ENCODE measurements at regions not wholly inside any gene's neighbourhood (a gene's known extent, or its start where the extent isn't known, plus 50 kb on each side); places are given as distances from the start of the nearest gene placed in this dataset.

DNA sequence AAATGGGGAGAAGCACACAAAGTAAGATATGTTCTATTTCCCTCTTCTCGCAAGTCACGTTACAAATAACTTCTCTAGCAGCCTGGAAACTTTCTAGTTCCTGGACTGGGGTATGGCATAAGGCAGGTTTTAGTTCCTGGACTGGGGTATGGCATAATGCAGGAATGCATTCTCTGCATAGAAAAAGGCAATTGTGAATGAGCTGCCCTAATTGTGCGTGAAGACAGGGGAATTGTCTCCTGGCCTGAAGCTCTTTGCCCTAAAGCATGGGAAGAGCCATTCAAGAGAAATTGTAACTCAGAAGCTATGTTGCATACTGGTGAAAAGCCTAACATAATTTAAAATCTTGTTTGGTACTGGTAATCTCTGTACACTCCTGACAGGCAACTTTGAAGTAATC is 54.3 kb upstream of the CBLB start:
- DNase-seq, result no peak

DNA sequence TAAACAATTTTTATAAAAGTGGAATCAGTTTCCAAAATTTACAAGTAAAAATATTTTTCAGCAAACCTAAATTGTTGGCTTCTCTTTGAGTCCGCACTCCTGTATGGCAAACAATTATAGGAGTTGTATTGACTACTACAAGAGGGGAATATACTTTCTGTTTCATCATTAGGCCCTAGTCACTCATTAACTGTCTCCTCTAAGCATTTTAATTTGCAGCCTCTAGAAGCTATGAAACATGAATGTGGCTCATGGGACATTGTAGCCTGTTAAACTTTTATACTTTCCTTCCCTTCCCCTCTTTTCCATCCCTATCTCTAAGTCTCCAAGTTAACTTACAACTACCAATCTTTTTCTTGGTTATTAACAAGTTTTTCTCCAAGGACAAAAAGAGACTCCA is 58.9 kb upstream of the CBLB start:
- DNase-seq, result no peak

DNA sequence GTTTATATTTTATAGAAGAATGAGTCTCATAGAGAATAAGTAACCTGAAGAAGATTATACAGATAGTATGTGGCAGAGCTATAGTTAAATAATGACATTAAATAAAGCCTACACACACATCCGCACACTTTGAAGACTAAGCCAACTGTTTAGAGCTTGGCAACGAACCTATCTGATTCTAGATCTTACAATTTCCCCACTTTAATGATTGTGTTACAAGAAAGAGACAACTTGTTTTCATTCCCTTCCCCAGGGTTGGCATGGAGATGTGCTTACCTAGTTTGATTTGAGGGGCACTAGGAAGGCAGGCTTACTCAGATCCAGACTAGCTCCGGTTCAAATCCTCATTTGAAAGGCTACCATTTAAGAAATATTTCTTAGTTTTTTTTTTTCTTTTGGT is 61.9 kb upstream of the CBLB start:
- no peak for DNase-seq

DNA sequence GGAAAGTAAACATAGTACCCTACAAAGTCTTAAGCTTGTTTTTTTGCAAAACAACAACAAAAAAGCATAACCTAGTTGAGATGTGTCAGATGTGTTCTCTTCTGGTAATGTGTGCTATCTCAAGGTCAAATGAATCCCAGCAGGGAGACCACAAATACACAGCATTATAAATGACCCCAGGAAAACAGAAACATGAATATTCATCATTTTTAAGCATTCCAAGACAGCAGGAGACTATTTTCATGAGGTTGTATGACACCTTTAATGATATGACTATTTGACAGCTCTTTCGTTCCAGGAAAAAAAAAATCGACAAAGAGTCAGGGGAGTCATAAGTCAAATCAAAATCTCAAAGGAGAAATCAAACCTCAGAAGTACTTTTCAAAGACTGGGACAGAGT is 62.7 kb upstream of the CBLB start:
- DNase-seq, result no peak

DNA sequence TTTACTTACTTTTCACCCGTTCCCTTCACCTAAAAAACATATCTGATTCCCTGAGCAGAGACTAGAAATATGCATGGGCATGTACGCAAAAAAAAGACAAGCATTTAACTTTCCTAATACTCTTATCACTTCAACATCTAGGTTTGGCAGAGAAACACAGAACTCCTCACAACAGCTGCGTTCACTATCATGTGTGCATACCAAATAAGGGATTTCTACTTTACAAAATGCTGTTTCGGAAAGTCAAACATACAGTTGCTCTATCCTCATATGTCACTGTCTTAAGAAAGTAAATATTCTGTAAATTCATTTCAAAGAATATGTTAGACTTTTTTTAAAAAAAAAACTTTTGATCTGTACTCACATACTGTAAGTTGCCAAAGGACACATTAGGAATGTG is 65.1 kb upstream of the CBLB start:
- DNase-seq, result no peak

DNA sequence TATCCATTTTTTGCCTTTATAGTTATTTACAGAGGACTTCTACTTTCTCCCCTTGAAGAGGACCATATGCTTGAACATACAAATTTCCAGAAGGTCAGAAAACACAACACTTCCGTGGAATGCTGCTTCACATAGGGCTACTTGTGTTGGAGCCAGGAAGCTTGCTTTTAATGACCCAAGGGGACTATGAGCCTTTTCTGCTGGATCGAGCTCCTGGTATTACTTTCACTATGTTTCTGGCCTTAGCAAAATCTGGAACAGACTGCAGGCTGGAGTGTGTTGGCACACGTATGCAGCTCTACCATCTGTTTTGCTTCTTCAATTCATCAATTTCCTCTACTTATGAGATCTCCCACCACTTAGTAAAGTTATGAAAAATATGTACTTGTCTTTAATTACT is 69.3 kb upstream of the CBLB start:
- no peak for DNase-seq

DNA sequence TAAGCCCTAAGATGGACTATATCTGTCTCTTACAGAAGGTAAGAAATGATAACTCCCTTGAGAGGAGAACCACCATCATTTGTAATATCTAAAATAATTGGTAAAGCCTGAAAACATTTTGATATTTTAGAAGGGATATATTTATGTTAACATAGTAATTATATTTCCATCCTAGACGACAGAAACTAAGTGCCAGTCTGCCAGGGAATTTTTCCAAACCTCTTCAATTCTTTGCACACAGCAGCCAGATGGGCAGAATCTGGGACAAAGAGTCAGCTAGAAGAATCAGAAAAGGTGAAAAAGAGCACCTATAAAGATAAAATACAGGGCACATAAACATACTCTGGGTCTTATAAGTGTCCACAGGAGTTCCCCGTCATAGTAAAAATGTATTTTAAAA is 70.0 kb upstream of the CBLB start:
- no peak for DNase-seq

DNA sequence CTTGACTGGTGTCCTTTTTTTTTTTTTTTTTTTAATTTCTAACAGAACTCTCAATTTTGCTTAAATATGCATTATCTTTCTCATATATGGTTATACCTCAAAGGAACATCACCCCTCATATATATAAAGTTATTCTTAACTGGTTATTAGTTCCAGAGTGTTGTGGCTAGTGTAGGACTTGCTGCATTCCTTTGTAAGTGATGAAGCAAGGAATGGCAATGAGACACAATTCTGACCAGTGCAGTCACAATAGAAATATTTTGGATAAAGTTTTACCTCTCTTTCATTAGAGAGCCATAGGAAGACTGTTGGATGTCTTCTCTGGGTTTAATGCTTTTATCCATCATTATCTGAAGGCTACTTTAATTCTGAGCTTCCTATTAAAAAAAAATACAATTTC is 75.5 kb upstream of the CBLB start:
- DNase-seq, result no peak

DNA sequence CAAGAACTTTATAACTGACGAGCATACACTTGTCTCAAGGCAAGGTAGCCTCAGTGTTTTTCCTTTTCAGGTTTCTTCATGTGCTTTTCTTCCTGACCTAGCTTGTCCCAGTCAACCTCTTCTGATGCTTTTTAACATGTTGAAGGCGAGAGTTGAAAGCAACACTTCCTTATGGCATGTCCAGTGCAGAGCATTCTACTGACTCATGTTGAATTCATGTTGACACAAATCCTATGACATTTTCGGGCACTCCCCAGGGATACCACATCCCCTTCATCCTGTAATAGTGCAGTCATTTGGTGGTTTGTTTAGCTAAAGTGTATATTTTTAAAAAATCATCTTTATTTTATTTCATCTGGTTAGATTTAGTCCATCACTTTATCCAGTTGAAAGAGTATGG is 75.9 kb upstream of the CBLB start:
- no peak for DNase-seq

DNA sequence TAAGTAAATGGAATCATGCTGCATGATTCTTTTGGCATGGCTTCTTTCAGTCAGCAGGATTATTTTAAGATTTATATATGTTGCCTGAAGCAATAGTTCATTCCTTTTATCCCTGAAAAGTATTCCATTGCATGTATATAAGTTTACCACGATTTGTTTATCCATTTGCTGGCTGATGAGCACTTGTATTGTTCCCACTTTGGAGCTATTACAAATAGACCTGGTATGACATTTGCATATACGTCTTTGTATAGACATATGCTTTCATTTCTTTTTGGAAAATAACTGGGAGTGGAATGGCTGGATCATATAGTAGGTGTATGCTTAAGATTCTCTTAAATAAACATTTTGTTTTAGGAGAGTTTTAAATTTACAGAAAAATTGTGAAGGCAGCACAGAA is 79.3 kb upstream of the CBLB start:
- no peak for DNase-seq

DNA sequence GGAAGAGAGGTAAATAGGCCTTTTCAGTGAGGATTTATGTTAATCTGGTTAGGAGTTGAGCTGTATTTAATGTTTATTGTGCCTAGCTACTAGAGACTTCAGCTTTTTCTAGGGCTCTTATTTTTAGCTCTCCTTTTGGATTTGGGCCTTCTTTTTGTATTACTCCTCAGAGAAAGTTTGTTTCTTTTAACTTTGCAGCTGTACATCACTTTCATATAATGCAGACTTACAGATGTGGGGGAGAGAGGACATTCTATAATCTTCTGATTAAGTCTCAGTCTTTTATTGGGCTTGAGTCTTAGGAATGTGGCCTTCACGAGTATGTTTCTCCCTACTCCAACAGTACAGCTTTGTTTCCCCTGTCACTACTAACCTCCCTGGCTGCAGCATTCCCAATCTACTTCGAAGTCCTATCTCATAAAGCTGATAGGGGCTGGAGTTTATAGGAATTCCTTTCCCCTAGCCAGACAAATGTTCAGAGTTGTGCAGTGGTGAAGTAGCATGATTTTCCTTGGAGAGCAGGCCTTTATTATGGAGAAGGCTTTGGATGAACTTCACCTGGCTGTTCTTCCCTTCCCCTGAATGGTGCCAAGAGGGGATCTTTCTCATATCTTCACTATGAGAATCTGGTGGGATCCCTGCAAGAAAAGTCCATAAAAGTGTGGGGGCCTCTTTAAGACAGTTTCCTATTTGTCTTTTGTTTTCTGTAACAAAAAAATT is 82.2 kb upstream of the CBLB start:
- no peak for DNase-seq

DNA sequence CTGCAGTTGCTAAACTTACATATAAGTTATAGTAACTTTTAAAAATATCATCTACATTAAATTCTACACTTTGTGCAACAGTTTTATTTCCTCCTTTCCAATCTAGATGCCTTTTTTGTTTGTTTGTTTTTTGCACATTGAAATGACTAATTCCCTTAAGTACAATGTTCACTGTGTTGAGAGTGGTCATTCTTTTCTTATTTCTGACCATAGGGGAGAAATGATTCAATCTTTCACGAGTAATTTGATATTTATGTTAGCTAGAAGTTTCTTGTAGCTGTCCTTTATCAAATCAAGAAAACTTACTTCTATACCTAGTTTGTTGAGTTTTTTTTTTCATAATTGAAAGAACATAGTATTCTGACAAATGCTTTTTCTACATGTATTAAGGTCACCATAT is 85.0 kb upstream of the CBLB start:
- DNase-seq, result no peak

DNA sequence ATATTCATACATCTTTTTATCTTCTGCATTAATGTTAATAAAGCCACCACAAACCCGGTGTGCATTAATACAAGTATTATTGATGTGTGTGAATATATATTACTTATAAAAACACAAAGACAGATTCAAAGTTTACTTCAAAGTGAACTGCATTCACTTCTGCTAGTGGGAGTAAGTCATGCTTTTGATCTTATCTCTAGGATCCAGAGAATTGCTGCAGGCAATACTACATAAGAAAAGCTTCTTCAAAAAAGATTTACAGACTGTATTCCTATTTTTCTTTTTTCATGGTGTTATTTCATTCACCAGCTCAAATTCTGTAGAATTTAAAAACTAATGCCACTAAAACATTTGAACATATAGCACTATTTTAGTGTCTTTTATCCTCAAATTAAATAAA is 87.5 kb upstream of the CBLB start:
- DNase-seq, result no peak

DNA sequence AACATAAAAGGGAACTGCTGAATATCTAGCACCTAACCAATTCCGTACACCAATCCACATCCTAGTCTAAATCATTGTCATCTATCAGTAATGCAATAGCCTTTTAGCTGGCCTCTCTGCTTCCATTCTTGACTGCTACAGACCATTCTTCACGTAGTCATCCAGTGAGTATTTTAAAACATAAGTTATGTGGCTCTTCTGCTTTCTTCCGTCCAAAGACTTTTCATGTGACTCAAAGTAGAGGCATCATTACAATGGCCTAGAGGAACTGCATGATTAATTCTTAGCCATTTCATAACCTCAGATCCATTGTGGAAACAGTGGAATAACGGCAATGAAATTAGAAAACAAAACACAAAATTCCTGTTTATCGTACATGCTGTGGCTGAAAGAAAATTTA is 88.9 kb upstream of the CBLB start:
- DNase-seq, result no peak

DNA sequence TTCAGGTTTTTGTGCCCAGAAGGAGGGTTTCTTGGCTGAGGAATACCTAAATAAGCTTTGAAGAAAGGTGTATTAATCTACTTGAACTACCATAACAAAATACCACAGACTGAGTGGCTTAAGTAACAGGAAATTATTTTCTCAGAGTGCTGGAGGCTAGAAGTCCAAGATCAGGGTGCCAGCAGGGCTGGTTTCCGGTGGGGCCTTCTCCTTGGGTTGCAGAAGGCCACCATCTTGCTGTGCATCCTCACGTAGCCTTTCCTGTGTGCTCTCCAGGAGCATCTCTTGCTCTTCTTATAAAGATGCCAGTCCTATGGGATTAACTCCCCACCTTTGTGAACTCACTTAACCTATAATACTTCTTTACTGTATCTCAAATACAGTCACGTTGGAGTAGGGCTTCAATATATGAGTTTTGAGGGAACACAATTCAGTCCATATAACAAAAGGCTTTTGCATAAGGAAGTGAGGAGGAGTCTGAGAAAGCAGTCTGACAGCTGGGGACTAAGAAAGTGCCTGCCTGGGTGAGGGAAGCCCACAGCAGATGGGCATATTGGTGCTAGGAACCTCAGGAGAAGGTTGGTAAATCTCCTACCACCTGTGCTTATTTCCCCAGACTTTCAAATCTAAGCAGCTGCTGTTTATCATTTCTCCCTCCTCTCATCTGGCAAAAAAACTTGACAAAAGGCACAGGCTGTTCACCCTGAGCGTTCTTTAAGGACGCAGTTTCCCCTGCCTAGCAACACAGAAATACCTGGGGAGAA is 89.6 kb upstream of the CBLB start:
- DNase-seq, result no peak

DNA sequence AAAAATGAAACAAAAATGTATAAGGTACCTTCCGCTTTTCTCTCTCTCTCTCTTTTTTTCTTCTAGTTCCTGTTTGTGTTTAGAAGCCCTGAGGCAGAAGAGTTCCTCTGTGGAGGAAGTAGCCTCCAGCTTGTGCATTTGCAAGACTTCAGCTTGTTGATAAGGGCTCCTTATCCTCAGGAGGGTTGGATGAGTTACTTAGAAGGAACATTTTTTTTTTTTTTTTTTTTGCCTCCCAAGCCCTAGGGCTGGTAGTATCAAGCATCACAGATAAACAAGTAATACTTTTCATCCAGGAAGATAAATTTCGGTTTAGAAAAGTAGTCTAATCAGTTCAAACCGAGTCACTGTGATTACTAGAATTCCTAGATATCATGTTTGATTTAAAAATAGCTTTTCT is 91.0 kb upstream of the CBLB start:
- no peak for DNase-seq

DNA sequence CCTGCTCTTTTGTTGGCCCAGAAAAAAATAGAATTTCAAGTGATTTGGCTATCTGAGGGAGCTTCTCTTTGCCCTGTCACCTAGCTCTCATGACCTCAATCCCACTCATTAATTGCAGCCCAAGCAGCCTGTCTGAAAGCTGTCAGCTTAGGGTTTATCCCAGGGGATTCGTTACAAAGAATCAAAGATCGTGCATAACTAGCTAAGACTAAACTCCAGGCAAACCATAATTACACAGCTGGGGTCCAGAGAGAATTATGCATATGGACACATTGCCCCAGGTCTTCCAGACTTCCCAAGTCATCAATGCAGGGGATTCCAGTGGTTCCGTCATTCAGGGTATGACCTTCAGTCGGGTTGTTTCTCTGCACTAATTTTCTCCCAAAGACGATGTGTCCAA is 91.6 kb upstream of the CBLB start:
- no peak for DNase-seq

DNA sequence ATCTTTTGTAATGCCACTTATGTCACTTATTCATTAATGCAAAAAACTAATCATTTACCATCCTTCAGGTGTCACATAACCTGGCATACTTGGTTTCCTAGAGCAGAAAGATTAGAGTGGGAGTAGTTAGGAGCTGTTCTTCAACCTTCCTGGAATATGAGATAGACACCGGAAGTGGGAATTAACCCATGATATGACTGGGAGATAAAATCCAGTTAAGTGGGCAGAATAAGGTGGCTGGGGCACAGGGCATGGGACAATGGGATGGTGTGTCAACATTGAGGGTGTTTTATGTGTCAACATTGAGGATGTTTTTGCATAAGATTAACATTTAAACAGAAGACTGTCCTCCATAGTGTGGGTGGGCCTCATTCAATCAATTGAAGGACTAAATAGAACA is 94.3 kb upstream of the CBLB start:
- DNase-seq, result no peak

DNA sequence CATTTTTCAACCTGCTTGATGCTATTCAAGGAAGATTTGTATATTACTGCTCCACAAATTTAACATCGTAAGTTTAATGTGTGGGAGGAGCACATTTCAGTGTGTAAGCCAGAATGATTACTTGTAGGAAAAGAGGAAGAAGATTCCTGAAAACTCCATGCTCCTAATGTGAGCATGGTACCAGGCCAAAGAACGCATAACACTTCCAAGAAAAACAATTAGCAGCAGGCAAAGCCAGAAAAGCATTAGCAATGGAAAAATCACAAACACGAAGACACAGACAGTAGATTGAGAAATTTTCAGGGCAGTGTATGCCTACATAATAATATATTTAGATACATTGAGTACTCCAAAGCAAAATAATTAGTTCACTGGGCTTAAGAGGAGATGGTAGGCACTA is 96.6 kb upstream of the CBLB start:
- DNase-seq, result no peak

DNA sequence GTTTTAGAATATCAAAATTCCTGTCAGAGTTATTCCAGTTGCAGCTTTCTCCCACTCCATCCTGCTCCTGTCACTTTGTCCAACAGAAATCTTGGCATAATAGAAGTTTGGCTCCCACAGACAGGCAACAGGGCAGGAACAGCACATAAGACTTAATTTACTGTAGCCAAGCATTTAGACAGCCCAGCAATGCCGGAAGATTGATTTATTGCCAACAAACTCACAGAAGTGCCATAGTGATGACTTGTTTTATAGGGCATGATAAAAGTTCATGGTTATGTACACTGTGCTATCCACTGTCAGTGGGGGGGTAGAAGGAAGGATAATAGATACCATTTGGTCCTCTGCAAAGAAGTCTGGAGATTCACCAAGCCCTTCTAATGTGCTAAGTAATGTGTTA is 98.3 kb upstream of the CBLB start:
- no peak for DNase-seq

DNA sequence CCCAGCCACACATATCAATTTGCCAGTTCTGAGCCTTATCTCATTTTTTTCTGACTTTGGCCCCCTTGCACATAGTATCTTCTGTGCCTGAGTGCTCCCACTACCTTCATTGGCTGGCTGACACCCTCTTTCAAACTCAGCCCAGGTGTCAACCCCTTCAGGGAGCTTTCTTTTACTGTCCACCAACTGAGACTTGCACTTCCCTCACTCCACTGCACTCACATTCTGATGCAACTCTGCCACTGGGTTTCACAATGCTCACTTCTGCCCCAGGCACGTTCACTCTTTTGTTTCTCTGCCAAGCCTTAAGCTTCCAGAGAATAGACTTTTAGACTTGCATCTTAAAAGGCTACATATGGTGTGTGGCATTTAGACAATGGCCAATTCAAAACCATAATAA is 101.5 kb upstream of the CBLB start:
- DNase-seq, result no peak

DNA sequence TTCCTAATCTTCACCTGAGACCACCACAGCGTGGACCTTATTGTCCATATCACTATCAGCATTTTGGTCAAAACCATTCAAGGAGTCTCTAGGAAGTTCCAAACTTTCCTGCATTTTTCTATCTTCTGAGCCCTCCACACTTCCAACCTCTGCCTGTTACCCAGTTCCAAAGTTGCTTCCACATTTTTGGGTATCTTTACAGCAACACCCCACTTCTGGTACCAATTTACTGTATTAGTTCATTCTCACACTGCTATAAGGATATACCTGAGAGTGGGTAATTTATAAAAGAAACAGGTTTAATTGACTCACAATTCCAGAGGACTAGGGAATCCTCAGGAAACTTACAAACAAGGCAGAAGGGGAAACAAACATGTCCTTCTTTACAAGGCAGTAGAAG is 103.3 kb upstream of the CBLB start:
- no peak for DNase-seq

DNA sequence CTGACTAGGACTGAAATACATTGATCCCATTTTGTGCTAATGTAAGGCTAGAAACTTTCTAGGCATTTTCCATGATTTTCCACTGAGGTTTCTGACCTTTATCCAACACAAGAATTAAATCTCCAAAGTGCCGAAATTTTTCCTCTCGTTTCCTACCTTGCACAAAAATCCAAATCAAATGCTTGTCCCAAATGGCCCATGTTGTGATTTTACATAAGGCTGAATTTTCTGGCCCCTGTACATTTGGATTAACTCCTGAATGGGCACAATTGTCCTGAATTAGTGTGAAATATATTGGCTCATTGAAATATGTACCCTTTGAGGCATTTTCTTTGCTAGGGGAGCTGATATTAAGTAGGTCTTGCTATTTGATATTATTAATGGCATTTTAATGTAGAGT is 105.6 kb upstream of the CBLB start:
- DNase-seq, result no peak

DNA sequence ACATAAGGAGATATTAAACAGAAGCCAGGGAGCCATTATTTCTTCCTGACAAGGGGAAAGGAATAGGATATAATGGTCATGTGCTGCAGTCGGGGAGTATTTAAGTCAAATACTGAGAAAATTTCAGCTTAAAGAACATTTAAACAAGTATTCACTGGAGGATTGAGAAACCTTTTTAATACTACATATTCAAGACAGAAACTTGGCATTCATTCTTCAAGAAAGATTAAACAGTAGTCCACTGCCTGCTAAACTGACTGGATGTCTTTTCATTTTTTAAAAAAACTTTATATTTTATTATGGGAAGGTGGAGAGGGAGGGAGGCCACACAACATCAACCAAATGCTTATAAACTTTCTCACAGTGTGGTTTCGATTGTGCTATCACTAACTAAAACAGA is 107.4 kb upstream of the CBLB start:
- DNase-seq, result no peak

DNA sequence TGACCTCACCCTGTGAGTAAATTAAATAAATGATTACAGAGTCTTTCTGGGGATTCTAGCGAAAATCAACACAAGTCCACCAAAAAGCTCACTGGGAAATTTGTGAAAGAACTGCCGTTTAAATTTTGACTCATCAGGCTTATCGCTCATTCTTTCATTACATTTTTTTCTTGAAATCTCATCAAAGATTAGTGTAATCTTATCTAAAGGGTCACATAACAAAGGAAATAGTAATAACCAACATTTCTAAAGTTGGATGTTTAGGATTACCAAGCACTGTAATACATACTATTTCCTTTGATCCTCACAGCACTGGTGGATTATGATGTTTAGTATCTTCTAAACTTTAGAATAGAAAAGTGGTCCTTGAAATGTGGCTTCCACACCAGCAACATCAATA is 111.1 kb upstream of the CBLB start:
- DNase-seq, result no peak
